Activated CD4-positive, alpha-beta T cell treated with anti-CD3 and anti-CD28 coated beads for 24 hours (primary cell): ENCODE measurements at regions not wholly inside any gene's neighbourhood (a gene's known extent, or its start where the extent isn't known, plus 50 kb on each side); places are given as distances from the start of the nearest gene placed in this dataset.
"Not testable (repeated sequence)": the region's sequence is repeated elsewhere in the genome, so short reads cannot be mapped to it uniquely, and the experiment has no call there.

ENCODE experiments used
- DNase-seq, 2 donors: peaks; one replicate each; pipeline ENCODE4 v3.0.0-alpha.2; 2020; ENCODE audit warnings: low read depth in 2 of 2

DNA sequence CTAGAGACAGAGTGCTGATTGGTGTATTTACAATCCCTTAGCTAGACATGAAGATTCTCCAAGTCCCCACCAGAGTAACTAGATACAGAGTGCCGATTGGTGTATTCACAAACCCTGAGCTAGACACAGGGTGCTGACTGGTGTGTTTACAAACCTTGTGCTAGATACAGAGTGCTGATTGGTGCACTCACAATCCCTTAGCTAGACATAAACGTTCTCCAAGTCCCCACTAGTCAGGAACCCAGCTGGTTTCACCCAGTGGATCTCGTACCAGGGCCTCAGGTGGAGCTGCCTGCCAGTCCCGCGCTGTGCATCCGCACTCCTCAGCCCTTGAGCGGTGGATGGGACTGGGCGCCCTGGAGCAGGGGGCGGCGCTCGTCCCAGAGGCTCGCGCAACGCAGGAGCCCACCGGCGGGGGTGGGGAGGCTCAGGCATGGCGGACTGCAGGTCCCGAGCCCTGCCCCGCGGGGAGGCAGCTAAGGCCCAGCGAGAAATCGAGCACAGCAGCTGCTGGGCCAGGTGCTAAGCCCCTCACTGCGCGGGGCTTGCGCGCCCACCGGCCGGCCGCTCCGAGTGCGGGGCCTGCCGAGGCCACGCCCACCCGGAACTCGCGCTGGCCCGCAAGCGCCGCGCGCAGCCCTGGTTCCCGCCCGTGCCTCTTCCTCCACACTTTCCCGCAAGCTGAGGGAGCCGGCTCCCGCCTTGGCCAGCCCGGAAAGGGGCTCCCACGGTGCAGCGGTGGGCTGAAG is 204.0 kb upstream of the SLITRK1 start:
- not testable (repeated sequence) for DNase-seq

DNA sequence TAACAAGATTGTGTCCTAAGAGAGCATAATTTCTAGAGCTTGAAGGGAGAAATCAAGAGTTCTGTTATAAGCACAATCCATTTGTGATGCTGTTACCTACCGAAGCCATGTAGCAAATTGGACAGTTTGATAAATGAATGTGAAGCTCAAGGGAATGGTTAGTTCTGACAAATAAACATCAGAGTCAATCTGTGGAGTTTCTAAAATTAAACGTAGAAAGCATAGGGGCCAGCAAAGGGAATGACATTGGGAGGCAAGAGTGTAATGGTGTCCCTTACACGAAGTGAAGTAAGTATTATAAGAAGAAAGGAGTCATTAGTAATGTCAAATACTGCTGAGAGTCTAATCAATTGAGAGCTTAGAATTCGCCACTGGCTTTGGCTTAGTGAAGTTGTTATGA is 200.2 kb upstream of the SLITRK1 start:
- DNase-seq = no peak

DNA sequence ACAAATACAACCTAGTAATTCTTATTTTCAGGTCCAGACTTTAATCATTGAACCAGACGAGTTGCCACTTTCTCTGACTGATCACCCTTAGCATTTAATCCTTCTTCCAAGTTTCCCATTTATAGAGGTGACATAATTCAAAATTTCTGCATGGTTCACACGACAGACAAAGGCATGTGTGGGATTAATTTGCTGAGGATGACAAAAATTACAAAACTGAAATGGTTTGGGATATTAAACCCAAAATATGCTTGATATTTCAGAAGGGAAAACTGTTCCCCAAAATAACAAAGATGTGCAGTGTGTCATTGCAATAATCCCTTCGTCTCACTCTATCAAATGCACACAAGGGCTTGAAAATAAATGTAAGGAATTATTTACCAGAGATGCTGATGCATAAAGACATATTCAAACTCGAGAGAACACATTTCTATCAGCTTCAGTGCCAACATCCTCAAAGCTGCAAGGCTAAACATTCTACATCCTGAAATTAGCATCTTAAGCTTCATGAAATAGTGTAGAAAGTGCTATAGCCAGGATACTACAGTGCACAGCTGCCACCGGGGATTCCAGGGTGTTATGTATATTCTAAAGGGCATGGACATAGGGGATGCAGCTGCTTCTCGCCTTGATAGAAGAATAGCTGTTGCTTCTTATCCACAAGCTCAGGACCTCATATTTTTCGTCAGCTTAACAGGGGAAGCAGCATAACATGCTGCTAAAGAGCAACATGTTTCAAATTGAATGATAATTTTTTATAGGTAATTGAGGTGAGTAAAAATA is 198.7 kb upstream of the SLITRK1 start:
- no peak for DNase-seq

DNA sequence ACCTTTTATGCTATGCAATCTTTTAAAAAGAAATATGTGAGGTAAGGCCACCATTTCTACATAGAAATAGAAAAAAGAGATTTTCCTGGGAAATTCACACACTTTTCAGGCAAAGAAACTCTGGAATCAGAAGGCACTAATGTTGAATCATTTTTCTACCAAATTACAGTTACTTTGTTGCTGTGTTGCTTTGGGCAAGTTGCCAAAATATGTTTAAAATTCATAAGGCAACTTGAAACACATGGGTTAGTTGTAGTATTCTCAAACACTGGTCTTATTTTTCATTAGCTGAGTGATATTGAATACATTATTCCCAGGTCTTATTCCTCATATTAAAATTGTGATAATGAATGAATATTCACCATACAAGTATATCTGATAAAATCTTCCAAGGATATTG is 195.0 kb upstream of the SLITRK1 start:
- no peak for DNase-seq

DNA sequence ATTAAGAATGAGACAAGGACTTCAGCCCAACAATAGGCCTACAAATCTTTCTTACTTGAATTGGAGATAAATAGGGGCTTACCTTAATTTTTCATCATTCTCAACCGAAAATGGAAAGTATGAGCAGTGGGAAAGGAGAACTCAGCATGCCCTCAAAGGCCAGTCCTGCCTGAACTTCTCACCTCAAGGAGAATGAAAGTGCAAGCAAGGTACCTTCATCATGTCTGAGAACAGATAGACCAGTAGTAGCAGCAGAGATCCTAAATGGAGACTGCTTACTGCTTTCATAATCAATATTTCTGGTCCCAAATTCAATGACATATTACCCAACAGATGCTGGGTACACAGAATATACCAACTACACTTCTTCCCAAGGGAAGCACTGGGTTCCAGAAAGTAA is 194.0 kb upstream of the SLITRK1 start:
- DNase-seq = no peak

DNA sequence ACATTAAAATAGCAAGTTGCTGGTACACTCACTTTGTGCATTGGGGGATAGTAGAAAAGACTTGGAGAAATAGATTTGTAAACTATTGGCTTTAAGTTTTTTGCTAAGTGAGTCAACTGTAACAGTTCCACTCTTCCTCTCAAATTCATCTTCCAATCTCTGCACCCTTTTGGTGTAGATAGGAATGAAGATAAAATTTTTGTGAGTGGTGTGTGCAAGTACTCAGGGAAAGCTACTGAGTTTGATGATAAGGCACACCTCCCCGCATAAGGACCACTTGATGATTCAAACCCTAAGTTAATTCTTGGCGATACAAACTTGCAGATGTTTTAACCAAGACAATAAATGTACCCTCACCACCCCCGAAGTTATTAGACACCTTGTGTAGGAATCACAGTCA is 168.3 kb upstream of the SLITRK1 start:
- DNase-seq = no peak

DNA sequence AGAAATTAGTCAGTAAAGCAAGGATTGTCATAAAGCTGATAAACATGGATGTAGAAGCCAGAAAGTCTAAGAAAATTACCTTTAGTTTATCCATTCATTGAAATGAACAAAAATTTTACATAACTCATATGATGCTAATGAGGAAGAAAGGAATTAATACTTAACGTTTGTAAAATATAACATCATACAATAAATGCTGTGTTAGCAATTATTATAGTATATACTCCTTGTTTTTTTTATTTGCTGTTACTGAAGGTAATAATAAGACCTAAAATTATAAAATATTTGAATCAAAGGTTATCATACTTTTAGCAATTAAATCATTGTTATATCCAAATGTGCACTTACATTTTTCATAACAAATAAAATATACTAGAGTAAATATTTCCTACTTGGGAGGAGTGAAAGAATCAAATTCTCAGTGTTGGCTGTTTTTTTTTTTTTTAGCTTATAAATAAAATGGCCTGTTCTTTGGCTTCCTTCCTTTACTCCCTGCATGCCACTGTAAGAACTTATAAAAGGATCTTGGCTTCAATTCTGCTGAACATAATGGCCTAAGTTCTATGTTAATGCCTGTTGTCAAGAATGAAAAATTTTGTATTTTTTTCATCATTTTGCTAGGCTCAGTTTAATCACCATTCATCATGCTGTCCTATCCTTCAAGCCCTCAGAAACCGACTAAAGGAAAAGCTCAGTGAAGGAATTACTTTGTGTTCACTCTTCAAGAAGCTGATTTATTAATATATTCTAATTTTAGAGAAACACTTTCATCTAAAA is 167.4 kb upstream of the SLITRK1 start:
- DNase-seq = no peak

DNA sequence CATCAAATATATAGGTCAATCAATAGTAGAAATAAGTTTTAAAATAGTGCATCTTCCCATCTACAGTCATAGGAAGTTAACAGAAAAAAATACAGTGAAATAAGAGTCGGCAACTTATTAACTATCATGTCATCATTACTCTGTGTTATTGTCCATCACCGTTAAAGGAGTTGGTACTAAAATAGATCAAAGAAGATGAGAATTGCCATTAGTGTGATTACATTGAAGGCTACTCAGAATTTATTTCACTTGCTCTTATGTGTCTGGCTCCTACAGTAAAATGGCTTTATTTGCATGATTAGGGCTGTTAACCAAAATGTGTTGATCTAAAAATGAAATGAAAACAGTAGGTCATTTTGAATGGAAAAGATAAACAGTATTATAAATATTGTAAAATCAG is 162.5 kb upstream of the SLITRK1 start:
- DNase-seq = no peak

DNA sequence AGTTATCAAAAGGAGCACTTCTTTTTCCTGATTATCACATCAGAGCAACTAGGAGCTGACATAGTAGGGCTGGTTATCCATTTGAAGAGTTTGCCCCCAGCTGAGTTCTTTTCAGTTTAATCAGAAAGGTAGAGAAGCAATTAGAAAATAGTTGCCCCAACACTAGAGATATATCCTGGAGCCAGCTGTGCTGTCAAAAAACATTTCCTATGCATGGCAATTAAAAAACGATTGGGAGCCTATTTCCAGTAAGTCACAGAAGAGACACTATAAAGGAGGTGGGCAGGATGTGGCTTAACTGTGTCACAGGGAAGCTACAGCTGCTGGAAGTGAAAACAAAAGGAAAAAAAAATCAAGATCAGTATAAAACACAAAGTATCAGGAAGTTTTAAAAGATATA is 155.7 kb upstream of the SLITRK1 start:
- no peak for DNase-seq

DNA sequence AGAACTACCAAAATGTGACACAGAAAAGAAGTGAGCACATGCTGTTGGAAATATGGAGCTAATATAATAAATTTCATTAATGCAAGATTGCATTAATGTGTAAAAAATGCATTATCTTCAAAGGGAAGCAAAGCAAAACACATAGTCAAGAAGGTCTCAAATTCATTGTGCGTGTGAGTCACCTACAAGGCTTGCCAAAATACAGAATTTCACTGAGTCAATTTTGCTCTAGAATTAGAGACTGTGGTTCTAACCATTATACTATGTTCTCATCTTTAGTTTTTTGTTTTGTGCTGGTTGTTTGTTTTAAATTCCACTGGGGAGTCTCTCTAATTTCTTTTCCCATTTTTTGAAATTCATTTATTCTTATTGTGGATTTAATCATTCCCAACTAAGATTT is 149.8 kb upstream of the SLITRK1 start:
- DNase-seq = no peak

DNA sequence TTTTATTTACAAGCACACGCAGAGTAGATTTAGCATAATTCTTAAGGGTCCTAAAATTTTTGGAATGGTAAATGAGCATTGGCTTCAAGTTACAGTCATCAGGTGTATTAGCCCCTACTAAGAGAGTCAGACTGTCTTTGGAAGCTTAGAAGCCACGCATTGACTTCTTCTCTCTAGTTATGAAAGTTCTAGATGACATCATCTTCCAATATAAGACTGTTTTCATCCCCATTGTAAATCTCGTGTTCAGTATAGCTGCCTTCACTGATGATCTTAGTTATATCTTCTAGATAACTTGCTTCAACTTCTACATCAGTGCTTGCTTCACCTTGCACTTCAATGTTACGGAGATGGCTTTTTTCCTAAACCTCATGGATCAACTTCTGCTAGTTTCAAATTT is 148.8 kb upstream of the SLITRK1 start:
- DNase-seq = no peak

DNA sequence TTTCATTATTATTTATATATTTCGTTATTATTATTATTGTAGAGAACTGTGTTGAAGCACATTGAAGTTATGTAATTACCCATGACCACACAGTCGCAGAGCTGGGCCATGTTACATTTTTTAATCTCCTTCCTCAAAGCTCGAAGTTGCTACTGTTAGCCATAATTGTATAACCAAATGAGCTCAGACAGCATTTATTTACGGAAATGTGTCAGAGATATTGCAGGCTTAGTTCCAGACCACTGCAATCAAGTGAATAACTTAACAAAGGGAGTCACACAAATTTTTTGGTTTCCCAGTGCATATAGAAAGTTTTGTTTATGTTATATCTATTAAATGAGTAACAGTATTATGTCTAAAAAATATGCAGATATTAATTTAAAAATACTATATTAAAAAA is 147.1 kb upstream of the SLITRK1 start:
- DNase-seq = no peak

DNA sequence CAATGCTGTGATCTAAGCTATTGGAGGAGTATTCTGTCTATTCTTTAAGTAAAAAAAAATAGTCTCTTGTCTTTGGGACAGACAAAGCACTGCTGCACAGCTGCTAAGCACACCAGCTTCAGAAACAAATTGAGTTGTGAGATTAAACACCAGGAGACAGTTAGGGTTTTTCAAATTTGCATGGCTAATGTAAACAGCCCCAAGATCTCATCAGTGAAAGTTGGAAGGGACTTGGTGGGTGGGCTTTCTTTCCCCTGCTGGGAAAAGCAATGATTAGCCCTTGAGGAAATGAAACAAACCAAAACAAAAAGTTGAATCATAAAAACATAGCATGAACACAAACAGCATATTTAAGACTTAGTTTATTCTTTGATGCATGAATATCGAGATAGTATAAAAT is 143.6 kb upstream of the SLITRK1 start:
- DNase-seq = no peak

DNA sequence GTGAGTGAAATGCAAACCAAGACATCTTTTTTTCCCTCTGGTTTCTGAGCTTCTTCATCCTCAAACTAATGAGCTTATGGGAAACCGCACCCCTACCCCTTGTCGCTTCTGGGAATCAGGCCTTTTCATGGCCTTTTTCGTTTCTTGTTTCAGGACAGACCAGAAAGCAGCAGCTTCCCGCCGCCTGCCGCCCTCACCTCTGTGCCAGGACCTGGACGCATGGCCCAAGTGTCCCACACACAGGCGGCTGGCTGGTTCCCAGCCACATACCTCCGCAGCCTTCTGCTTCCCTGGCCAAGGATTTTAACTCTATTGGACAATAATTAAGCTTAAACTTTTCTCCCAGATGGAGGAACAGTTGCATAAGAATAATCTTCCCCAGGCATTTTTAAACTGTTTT is 114.1 kb upstream of the SLITRK1 start:
- no peak for DNase-seq

DNA sequence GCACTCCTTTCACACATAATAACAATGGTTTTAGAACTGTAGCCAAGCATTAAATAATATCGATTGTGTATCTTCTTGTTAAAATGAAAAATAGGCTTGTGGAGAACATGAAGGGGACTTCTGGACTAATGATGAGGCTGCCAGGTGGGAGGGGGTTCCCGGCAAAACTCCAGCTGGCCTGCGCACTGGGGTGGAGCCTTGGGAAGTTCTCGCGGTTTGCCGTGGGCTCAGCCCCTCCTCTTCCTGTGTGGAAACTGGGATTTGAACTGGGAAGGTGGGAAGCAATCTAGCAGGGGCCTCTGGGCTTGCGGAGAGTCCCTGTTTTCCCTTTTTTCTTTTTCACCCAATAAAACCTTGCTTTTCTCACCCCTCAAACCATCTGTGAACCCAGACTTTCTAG is 113.7 kb upstream of the SLITRK1 start:
- DNase-seq = no peak

DNA sequence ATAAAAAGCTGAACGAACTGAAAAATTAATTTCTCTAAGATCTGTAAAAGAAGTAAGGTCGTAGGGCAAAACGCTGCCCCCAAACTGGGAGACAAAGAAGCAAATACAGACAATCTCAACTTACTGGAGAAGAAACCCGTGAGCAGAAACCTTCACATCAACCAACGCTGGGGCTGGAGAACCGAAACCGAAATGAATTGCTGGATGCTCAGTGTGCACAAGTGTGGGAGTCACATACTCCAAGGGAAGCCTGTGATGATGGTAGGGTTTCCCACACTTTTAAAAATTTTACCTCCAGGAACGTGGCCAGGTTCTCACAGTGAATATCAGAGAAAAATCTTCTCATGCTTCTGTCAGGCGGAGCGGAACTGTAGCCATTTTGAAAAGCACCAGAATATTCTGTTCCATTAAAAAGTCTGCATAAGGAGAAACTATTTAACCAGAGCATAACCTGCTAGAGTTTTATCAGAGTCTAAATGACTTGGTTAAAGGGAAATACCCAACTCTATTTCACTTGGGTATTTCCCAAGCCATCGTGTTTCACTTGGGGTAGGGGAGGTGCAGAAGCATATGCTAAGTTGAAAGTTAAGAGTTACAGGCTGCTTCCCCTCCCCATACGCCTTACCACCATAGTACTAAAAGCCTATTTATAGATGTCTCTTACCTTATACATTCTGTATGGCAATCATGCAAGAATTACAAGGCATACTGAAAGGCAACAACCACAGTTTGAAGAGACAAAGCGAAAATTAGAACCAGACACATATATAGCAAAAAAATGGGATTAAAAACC is 110.5 kb upstream of the SLITRK1 start:
- DNase-seq = no peak

DNA sequence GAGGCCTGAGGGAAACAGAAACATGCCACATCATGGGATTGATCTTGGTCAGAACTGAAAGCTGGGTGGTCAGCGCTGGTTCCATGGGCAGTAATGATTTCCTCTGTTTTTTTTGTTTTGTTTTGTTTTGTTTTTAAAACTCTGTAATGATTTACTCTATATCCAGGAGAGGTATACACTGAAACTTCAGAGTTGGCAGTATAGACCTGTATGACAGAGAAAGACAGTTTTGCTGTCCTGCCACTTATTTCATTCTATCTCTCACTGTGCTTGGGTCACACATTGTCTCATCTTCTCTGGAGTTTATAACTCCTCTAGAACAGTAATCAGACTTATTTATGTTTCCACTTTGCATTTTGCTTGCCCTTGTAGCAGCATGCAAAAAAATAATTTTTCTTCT is 105.1 kb upstream of the SLITRK1 start:
- no peak for DNase-seq

DNA sequence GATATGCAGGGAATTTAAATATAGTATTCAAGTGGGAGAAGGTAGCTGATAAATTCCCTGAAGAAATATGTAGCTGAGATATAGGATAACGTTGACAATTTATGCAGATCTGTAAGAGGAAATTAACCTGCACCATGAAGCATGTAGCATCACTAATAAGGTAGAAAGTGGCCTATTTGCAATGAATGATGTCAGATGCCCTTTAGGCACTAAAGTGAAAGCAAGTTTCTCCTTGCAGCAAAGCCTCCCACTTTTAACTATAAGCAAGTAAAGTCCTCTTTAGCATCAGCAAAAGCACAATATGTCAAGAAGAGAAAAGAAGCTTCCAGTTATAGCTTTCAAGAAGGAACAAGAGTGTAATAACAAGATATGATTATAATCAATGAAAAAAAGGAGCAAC is 102.5 kb upstream of the SLITRK1 start:
- DNase-seq = no peak

DNA sequence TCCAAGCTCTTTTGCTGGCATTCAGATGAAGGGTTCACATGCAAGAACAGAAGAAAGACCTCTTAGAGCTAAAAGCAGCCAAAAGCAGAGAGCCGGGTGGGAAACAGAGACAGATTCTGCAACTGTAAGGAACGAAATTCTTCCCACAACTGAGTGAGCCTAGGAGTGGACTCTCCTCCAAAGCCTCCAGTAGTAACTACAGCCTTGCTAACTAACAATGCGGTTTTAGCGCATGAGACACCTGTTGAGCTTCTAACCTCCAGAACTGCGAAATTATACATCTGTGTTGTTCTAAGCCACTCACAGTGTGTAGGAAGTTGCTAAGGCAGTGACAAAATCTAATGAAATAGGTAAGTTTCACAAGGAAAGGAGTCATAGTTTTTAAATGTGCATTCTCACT is 98.1 kb upstream of the SLITRK1 start:
- no peak for DNase-seq

DNA sequence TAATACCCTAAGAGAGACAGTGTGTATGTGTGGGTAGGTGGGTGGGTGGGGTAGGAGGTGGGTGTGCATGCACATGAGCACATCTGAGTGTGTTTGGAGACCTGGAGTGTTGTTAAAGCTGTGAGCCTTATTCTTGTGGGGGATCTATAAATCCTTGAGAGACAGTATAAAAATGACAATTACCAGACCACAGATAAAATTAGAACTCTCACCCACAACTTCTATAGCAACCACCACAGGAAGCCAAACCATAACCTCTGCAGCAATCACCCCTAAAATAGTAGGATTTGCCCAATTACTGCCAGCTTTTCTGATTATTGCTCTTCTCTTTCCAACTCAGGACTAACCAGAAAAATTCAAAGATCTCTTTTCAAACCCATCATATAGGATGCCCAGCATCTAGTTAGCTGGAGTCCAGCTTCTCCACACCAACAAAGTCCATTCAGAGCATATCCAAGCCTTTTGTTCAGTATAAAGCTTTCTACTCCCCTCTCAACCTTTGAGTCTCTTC is 93.4 kb upstream of the SLITRK1 start:
- DNase-seq = no peak

DNA sequence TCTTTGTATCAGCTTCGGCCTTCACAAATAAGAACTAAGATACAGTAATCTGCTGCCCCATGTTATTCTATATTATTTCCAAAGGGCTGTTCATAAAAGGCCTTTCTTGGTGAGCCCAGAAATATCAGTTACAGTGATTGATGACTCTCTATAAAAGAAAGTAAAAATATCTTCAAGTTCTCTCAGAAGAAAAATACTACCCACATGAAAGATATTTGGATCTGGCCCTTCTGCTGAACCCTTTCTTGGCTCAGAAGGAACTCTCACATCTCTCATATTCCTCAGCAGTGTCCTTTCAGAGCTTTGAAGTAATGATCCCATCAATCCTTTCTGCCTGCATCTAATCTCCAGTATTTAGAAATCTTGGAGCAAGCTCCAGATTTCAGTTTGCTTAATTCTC is 76.3 kb upstream of the SLITRK1 start:
- DNase-seq = no peak

DNA sequence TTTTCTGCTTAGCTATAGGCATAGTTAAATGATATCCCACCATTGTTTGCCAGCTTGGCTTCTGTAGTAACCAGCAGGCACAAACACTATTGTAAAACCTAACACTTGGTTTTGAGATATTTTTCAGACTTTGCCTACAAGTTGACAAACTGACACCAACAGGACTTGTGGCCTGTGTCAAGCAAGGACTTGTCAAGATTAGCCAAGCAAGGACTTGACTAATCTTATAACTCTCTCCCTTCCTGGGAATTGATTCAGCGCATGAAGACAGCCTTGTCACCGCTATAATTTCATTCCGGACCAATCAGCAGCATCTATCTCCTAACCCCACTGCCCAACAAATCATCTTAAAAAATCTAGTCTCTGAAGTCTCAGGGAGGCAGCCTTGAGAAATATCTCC is 72.7 kb upstream of the SLITRK1 start:
- DNase-seq = no peak
